Medulla oblongata (tissue), 1 donor: ENCODE measurements at regions not wholly inside any gene's neighbourhood (a gene's known extent, or its start where the extent isn't known, plus 50 kb on each side); places are given as distances from the start of the nearest gene placed in this dataset.
"Not testable (repeated sequence)": the region's sequence is repeated elsewhere in the genome, so short reads cannot be mapped to it uniquely, and the experiment has no call there.

ENCODE experiments used
- DNase-seq: peaks from one replicate; pipeline ENCODE4 v3.0.0-alpha.2; 2015; ENCODE audit errors: extremely low spot score

DNA sequence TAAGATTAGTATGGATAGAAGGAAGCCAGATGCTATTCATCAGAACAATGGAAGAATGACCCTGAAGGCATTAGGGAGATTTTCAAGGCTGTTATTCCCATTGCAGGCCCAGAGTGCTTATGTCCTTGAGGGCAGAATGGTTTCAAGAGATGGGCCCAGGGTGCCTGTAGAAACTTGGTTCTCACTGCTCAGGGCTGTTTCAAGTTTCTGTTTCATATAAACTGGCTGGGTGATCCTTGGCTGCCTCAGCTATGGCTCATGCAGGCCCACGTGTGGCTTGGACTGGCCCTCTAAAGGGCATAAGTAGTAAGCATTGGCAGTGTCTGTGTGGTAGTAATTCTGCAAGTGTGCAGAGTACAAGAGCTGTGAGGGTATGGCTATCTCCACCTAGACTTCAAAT is 540.9 kb upstream of the MAN1A1 start:
- DNase-seq: no peak

DNA sequence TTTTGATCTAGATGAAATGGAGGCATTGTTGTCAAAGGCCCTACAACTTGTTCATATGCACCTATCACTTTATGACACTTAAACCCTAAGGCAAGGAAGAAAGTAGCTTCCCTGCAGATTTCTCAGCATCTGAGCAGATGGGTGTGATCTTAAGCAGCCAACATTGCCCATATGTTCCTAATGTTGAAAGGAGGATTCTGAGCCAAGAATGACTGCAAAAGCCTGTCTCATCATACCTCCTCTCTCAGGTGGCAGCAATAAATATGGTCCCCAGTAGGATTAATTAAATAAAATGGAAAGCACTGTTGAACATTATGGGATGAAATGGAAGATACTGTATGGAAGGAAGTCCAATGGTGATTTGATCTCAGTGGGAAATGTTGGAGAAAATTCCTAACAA is 538.1 kb upstream of the MAN1A1 start:
- no peak for DNase-seq

DNA sequence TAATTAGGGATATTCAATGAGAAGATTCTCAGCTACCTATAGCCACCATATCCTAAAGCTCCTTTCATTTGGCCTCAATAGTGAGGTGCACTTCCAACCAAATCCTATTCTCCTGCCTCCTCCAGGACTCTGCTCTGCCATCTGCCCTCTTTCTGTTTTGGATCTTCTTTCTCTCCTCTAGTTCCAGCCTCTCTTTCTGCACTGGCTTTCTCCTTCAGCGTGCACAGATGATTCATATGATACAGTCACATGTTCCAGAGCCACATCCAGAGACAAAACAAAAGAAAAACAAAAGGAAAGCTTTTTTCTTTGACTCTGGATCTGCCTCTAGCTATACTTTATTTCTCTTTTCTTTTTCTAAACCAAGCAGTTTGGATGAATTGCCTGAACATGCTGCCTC is 531.9 kb upstream of the MAN1A1 start:
- no peak for DNase-seq

DNA sequence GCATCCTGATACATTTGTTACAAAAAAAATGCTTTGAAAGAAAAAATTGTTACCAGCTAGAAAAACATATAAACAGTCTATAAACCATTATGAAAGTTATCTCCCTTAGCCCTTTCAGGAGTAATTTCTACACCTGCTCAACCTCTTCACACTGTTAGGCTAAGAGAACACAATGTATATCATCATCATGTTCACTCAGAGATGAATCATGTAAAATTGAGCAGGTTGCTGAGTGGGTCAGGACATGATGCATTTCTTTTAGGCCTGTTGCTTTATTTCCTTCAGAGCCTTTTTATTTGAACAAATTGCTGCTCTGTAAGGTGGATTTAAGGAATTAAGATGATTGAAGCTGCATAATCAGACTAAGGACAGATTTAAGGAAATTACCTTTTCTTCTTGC is 531.3 kb upstream of the MAN1A1 start:
- no peak for DNase-seq

DNA sequence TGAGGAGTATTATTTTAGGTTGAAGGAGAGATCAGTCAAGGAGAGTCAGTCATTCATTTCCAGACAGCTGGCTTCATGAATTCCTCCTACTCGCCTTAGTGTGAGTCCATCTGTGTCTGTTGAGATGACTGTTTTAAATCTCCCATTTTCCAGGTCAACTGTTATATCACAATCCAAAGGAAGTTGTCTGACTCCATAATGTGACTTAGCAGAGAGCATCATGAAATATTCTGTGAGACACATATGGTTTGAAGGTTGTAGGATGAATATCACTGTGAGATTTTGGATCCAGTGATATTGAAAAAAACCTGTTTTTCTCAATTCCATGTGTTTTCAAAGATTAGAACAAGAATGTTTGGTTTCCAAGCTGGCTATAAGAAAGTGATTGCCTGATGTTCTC is 530.2 kb upstream of the MAN1A1 start:
- DNase-seq: no peak

DNA sequence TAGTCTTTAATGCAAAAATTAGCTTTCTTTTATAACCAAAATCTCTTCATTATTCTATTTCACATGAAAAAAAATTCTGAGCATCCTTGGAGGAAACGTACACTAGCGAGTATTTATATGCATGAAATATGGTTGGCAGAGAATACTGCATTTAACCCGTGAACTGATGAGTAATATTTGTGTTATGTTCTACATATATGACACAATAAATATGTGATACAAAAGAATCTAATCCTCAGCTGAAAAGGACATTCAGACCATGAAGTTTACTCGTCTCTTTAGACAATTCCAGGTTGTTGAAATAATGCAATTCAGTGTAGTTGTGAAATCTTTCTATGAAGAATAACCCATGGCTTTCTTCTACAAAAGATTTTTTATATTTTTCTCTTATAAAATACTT is 524.8 kb upstream of the MAN1A1 start:
- DNase-seq: no peak

DNA sequence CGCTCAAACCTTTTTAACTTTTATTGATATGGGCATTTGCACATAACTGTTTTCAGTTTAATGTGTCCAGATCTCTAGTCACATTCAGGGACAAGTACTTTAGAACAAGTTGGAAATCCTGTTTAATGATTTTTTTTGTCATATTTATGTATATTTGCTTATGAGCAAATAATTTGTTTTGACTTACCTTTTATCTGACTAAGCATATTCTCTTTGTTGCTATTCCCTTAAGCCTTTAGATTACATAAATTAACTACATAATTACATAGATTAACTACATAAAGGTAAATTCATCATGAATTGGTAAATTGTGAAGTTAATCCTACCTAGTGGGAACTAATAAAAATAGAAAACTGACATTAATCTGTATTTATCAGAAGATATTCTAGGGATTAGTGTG is 523.5 kb upstream of the MAN1A1 start:
- DNase-seq: no peak

DNA sequence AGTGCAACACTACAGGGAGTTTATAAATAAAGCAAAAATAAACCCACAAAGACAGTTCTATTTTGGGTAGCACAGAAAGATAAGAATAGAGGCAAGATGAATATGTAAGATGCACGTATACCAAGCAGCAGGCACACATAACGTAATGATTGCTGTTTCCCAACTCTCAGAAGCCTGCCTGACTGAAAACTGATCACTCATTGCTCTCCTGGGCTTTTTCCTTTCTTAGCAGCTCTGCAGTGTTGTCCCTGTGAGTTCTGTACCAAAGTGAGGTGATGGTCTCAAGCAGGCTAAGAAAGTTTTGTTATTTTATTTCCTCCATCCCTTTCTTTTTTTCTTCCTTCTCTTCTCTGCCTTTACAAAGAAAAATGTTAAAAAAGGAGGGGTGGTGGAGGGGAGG is 522.0 kb upstream of the MAN1A1 start:
- DNase-seq: no peak

DNA sequence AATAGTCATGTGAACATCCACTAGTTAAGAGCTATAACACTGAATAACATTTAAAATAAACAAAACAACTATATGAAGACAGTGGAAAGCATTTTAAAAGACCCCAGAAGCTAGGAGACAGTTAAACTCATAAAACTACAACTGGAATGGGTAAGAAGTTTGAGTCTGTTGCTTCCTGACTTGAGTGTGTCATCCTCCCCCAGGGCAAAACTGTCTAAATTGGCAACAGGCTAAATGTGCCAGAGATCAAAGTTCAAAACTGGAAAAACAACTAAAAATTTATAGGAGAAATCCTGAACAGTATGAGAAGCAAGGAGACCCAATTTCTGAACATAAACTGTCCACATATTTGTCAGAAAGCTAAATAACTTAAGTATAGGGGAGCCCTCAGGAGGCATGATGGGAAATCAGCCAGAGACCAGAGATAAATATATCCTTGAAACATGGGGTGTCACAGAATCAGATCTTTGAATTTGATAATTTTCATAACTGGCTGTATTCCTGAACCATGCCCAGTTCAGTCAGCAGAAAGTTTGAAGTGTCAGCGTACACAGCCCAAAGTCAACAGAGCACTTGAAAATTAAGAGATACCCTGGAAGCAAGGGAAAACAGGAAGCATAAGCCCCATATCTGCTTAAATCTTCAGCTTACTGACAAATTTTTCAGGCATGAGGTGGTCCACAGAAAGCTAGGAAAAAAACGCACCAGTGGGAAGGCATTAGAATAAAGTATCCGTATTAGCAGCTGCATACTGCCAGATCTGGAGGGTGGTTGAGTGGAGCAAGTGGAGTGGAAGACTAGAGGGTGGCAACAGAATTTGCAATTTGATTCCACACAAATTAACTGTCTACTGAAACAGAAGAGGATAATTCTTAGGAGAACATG is 516.1 kb upstream of the MAN1A1 start:
- DNase-seq: no peak

DNA sequence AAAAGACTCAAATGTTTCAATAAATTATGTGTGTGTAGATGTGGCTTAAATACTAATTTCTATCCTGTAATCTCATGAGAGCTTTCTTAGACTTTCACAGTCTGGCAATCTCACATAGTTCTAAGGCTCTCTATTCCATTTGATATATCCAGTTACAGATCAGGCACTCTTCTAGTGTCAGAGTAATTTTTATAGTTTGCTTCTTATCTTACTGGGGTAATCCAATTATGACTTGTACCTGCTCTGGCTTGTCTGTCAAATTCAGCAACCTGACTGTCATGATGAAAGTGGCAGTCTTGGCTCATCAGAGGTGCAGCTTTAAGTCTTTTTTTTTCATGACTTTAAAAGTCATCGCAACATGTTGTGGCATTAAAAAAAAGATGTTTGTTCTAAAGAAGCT is 513.2 kb upstream of the MAN1A1 start:
- no peak for DNase-seq

DNA sequence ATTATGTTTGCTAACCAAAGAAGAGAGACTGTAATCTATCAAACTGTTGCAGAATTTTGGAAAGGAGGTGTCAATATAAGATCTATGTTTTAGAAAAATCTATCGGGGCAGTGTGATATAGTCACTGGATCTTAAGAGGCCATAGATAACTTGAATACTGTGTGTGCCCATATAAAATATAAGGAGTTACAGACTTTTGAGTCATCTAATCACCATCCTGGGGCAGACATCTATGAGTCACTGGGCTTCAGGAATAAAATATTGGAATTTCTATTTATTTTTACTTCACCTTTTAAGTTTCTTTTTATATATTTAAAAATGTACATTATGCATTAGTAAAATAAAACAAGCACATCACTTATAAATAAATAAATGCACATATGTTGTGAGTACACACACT is 509.3 kb upstream of the MAN1A1 start:
- DNase-seq: no peak

DNA sequence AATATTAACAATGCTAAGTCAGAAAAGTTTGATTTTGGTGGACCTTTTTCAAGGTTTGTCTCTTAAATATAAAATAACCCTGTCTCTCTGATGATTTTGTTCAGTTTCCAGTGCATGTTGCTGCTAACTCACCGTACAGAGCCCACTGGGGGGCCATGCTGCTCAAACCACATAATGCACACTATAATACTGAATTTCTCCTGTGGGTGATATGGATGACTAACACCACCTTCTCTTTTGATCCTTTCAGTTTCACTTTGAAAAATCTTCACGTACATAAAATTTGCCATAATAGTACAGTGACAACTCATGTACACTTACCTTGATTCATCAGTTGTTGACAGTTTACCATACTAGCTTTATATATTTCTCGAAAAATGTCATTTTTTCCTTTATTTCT is 506.6 kb upstream of the MAN1A1 start:
- DNase-seq: no peak

DNA sequence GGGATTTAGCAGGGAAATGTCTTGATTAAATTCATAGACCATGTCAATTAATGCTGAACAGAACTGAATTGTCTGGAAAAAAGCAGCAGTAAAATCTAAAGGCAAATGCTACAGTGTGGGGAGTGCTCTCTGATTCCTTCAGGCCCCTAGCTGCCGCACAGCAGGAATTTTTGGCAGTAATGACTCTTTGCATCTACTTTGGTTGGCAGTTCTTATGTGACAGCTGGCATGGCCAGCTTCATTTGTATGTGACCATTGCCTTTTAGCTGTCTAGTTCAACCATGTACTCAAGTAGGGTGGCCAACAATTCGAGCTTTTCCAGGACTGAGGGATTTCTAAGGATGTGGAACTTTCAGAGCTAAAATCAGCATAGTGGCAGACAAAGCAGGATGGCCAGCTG is 499.1 kb upstream of the MAN1A1 start:
- no peak for DNase-seq

DNA sequence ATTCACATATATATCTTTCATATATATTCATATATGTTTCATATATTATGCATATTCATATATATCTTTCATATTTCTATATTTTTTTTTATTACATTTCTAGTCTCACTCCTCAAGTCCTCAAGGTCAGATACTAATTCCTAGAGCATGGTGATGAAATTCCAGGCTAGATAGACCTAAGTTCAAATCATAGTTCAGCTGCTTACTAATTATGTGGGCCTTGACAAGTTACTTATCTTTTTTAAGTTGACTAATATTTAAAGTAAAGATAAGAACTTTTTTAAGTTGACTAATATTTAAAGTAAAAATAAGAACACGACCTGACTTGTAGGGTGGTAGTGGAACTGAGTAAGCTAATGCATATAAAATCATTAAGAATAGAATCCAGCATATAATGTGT is 495.6 kb upstream of the MAN1A1 start:
- DNase-seq: no peak

DNA sequence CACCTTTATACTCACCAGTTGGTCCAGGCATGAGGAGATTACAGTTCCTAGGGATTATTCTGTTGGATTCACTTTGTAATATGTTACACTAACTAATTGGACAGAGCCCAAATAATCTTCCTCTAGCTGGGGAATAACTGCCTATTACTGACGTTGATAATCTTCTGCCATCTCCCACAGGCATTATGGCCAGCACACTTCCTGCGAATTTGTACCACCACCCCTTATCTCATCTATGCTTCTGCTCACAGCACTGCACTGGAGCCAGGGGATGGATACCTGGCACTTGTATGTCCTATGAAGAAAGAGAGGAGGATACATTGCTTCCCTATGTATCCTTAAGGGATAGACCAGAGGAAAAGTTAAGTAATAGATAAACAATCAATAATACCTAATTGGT is 494.8 kb upstream of the MAN1A1 start:
- no peak for DNase-seq

DNA sequence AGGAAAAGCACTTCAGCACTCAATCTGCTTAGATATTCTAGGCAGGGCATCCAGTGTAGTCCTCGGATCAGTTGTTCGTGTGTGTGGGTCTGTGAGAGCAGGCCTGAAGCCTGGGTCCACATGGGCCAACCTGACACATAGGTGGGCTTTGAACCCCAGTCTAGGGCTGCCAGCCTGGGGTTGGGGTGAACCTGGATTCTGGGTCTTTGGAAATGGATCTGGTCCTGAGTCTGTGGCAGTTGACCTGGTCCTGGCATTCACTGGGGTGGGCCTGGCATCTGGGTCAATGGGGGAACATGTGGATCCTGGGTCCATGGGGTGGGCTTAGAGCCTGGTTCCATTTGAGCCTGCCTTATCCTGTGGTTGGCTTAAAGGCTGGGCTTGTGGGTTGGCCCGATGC is 492.6 kb upstream of the MAN1A1 start:
- no peak for DNase-seq

DNA sequence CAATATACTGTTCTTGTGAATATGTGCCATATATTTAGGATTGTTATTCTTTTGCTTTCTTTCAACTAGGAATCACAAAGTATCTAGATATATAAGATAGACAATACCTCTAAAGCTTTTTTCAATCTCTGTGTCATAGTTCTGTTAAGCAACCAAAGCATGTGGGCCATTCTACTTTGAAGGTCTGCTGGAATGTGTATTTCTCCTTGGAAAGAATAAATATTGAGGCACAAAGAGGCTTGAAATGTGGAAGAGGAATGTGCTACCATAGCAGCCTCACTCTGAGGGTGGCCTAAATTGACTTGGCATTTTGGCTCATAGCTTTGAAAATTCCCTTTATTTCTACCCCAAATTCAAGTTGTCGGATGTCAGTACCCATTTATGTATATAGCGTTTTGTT is 488.5 kb upstream of the MAN1A1 start:
- no peak for DNase-seq

DNA sequence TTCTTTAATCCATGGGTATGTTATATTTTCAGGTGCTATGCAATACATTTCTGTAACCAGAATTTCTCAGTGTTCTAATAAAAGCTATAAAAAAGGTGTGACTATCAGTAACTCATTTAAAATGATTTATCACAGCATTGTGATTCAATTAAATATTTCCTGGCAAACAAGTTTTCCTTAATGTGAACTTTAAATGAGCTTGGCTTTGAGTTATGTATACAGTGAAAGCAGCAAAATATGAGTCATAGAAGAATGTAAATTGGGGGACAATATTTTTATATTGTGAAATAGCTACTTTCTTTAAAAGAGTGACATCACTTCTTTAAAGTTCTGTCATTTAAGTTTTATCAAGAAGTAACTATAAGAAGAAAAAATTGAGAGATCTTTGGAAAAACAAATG is 484.9 kb upstream of the MAN1A1 start:
- DNase-seq: no peak

DNA sequence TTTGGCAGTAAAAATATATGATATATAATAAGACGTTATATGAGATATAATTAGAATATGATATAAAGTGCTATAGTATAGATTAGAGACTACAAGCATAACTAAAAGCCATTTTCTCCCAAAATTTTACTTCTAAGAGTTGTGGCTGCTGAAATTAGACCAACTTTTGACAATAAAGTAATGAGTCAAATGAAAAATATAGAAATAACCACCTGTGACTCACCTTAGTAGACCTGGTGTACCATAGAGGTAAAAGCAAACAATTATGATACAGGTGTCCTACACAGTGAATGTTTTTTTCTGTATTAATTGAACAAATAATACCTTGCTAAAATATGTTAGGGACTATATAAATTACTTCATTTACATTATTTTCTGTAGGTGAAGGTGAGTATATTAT is 482.9 kb upstream of the MAN1A1 start:
- DNase-seq: no peak

DNA sequence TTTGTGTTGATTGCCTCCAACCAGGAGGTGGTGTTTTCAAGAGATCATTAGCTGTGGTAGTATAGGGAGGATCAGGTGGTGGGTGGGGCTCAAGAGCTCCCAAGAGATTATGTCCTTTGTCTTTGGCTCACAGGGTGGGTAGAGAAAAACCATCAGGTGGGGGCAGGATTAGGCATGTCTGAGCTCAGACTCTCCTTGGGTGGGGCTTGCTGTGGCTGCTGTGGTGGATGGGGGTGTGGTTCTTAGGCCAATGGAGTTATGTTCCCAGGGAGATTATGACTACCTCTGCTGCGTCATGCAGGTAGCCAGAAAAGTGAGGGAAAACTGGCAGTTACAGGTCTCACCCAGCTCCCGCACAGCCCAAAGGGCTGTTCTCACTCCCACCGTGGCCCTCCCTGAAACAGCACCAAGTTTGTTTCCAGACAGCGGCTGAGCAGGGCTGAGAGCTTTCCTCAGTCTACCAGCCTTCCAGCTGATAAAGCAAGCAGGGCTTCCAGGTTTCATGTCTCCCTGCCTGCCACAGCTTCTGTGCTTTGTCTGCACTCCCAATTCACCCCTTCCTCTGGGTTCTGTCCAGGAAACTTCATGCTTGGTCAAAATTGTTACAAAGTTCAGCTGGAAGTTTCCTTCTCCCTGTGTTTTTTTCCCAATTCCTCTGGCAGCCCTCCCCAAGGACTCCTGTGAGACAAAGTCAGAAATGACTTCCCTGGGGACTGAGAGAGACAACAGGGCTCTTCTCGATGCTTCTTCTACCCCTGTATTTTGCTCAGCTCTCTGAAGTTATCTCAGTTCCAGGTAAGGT is 481.1 kb upstream of the MAN1A1 start:
- DNase-seq: no peak

DNA sequence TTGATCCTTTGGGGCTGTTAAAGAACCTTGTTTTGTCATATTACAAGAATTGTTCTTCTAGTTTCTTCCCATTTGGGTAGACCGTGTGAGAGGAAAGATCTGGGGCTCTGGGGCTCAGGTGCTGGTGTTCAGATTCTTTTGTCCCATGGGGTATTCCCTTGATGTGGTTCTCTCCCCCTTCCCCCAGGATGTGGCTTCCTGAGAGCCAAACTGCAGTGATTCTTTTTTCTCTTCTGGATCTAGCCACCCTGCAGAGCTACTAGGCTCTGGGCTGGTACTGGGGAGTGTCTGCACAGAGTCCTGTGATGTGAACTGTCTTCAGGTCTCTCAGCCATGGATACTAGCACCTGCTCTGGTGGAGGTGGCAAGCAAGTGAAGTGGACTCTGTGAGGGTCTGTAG is 480.5 kb upstream of the MAN1A1 start:
- no peak for DNase-seq

DNA sequence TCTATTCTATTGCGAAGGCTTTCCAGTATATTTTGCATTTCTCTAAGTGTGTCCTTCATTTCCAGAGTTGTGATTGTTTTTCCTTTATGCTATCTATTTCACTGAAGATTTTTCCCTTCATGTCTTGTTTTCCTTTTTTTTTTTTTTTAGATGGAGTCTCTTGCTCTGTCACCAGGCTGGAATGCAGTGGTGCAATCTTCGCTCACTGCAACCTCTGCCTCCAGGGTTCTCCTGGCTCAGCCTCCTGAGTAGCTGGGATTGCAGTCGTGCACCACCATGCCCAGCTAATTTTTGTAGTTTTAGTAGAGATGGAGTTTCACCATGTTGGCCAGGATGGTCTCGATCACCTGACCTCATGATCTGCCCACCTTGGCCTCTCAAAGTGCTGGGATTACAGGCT is 479.9 kb upstream of the MAN1A1 start:
- DNase-seq: not testable (repeated sequence)

DNA sequence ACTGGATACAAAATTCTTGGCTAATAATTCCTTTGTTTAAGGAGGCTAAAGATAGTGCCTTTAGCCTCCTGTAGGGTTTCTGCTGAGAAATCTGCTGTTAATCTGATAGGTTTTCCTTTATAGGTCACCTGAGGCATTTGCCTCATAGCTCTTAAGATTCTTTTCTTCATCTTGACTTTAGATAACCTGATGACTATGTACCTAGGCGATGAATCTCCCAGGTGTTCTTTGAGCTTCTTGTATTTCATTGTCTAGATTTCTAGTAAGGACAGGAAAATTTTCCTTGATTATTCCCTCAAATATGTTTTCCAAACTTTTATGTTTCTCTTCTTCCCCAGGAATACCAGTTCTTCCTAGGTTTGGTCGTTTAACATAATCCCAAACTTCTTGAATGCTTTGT is 479.4 kb upstream of the MAN1A1 start:
- DNase-seq: no peak
